ENCODE measurements at regions not wholly inside any gene's neighbourhood (a gene's known extent, or its start where the extent isn't known, plus 50 kb on each side); places are given as distances from the start of the nearest gene placed in this dataset.

DNA sequence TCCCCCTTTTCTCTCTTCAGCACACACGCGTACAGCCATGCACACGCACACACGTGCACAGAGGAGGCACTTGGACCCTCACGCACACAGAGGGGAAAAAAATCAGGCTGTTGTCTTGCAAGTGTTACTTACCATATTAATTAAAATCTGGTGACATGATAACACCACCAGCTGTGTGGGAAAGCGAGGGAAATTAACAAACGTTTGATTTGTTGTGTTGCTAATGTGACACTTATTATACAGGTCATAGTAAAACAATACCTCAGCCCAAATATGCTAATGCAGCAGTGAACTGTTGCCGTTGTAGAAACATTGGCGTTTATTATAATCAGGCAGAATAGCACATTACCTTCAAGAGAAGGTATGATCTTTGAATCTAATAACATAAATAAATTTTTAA is 211.7 kb downstream of the TEX29 start:
- TF ChIP-seq, protein P1, sequence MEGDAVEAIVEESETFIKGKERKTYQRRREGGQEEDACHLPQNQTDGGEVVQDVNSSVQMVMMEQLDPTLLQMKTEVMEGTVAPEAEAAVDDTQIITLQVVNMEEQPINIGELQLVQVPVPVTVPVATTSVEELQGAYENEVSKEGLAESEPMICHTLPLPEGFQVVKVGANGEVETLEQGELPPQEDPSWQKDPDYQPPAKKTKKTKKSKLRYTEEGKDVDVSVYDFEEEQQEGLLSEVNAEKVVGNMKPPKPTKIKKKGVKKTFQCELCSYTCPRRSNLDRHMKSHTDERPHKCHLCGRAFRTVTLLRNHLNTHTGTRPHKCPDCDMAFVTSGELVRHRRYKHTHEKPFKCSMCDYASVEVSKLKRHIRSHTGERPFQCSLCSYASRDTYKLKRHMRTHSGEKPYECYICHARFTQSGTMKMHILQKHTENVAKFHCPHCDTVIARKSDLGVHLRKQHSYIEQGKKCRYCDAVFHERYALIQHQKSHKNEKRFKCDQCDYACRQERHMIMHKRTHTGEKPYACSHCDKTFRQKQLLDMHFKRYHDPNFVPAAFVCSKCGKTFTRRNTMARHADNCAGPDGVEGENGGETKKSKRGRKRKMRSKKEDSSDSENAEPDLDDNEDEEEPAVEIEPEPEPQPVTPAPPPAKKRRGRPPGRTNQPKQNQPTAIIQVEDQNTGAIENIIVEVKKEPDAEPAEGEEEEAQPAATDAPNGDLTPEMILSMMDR (IDR thresholded peaks at IDR 0.05 in 8 of 11, conservative IDR thresholded peaks at IDR 0.05 in 3 of 11) = no peak
- TF ChIP-seq POLR2A (IDR thresholded peaks at IDR 0.05) = no peak

Data from spleen (tissue), 7 donors.